ENCODE measurements at regions not wholly inside any gene's neighbourhood (a gene's known extent, or its start where the extent isn't known, plus 50 kb on each side); places are given as distances from the start of the nearest gene placed in this dataset.

GRCh38 chr10:124296813-124297788 is 121.6 kb downstream of the OAT start:
- Histone ChIP-seq H3K9me3 (ENCODE audit: control insufficient read depth, insufficient read depth, low read length) (peaks cover 15% of the 10 kb centered on the region), H3K27me3 (ENCODE audit: control insufficient read depth, low read length) (no peaks in the 10 kb centered on the region), H3K4me2 (ENCODE audit: low read length) (no peak overlapping the region), H3K4me1 (ENCODE audit: control insufficient read depth, low read length) (no peaks in the 10 kb centered on the region), H3K4me3 (ENCODE audit: low read length) (no peak overlapping the region), H3K79me2 (ENCODE audit: control insufficient read depth, low read length) (no peaks in the 10 kb centered on the region), H3K27ac (ENCODE audit: low read depth, low read length) (no peak overlapping the region), H3K9me2 (replicated peaks; ENCODE audit: control insufficient read depth, low read length) (no peaks in the 10 kb centered on the region), H4K20me1 (ENCODE audit: control insufficient read depth, insufficient read depth, low read depth, low read length) (no peaks in the 10 kb centered on the region), H3K36me3 (ENCODE audit: control insufficient read depth, low read length) (no peaks in the 10 kb centered on the region), H3F3A (ENCODE audit: control insufficient read depth, insufficient read depth) (no peaks in the 10 kb centered on the region)
- no peak for TF ChIP-seq EZH2phosphoT487 (IDR thresholded peaks at IDR 0.05; ENCODE audit: borderline replicate concordance, low read length)

- Histone ChIP-seq H3K9me2 (replicated peaks; ENCODE audit: control insufficient read depth, low read length) (no peaks in the 10 kb centered on the region), H3K4me2 (ENCODE audit: low read length) (no peak overlapping the region), H3K27me3 (ENCODE audit: control insufficient read depth, low read length) (no peaks in the 10 kb centered on the region), H3F3A (ENCODE audit: control insufficient read depth, insufficient read depth) (no peaks in the 10 kb centered on the region), H3K4me3 (ENCODE audit: low read length) (no peak overlapping the region), H3K4me1 (ENCODE audit: control insufficient read depth, low read length) (no peaks in the 10 kb centered on the region), H3K36me3 (ENCODE audit: control insufficient read depth, low read length) (no peaks in the 10 kb centered on the region), H3K79me2 (ENCODE audit: control insufficient read depth, low read length) (no peaks in the 10 kb centered on the region), H3K9me3 (ENCODE audit: control insufficient read depth, insufficient read depth, low read length) (peaks cover 15% of the 10 kb centered on the region), H4K20me1 (ENCODE audit: control insufficient read depth, insufficient read depth, low read depth, low read length) (no peaks in the 10 kb centered on the region), H3K27ac (ENCODE audit: low read depth, low read length) (no peak overlapping the region)
- TF ChIP-seq, protein P1, sequence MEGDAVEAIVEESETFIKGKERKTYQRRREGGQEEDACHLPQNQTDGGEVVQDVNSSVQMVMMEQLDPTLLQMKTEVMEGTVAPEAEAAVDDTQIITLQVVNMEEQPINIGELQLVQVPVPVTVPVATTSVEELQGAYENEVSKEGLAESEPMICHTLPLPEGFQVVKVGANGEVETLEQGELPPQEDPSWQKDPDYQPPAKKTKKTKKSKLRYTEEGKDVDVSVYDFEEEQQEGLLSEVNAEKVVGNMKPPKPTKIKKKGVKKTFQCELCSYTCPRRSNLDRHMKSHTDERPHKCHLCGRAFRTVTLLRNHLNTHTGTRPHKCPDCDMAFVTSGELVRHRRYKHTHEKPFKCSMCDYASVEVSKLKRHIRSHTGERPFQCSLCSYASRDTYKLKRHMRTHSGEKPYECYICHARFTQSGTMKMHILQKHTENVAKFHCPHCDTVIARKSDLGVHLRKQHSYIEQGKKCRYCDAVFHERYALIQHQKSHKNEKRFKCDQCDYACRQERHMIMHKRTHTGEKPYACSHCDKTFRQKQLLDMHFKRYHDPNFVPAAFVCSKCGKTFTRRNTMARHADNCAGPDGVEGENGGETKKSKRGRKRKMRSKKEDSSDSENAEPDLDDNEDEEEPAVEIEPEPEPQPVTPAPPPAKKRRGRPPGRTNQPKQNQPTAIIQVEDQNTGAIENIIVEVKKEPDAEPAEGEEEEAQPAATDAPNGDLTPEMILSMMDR (IDR thresholded peaks at IDR 0.05; ENCODE audit: low read depth, low read length, poor library complexity, severe bottlenecking): no peak
- TF ChIP-seq EZH2phosphoT487 (IDR thresholded peaks at IDR 0.05; ENCODE audit: borderline replicate concordance, low read length): no peak
These were observed 122.5 kb downstream of the OAT start for GRCh38 chr10:124296121-124296812.

DNA sequence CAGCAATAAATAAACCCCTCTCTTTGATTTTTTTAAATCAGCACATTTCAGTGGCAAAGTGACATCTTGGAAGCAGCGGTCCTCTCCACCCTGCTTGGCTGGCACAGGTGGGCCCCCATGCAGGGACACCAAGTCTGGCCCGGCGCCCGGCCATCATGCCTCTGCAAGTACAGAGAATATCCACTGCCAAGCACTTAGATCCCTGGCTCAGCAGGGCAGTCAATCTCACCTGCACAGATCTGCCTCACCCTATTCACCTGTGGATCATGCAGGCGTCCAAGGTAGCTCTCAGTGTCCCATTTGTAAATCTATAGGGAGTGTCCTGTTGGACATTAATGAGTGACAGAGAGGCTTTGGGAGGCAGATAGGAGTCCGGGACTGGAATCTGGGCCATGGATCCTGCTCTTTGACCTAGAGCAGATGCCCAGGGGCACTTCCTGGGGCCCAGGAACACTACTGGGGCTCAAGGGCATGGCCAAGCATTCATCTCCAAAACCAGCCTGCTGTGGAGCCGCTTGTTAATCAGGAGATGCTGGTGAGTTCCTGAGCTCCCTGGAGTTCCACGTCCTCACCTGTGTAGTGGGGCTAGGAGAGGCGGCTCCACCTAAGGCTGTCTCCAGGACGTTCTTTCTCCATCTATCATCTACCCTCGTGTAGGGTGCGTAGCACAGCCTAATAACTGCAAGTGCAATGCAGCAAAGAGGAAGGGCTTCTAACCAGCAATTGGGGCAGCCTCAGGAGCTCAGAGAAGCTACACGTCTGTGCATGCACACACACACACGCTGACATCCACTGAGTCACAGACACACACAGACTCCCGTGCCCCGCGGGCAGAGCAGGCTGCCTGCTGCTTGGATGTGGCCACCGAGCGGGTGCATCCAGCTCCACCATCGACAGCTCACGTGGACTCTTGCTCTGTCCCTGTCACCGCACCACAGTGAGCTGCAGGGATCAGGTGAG is 123.6 kb downstream of the OAT start:
- H3K27me3 ChIP-seq (ENCODE audit: control insufficient read depth, low read length): no peaks in the 10 kb centered on the region
- H3K4me3 ChIP-seq (ENCODE audit: low read length): no peak overlapping the region
- no peaks in the 10 kb centered on the region for H3K9me2 ChIP-seq (replicated peaks; ENCODE audit: control insufficient read depth, low read length)
- no peak overlapping the region for H3K27ac ChIP-seq (ENCODE audit: low read depth, low read length)
- H3F3A ChIP-seq (ENCODE audit: control insufficient read depth, insufficient read depth): no peaks in the 10 kb centered on the region
- no peaks in the 10 kb centered on the region for H3K4me1 ChIP-seq (ENCODE audit: control insufficient read depth, low read length)
- no peaks in the 10 kb centered on the region for H3K79me2 ChIP-seq (ENCODE audit: control insufficient read depth, low read length)
- H3K4me2 ChIP-seq (ENCODE audit: low read length): no peak overlapping the region
- TF ChIP-seq EZH2phosphoT487 (IDR thresholded peaks at IDR 0.05; ENCODE audit: borderline replicate concordance, low read length): no peak
- TF ChIP-seq, protein P1 (IDR thresholded peaks at IDR 0.05; ENCODE audit: low read depth, low read length, poor library complexity, severe bottlenecking): no peak
- H3K9me3 ChIP-seq (ENCODE audit: control insufficient read depth, insufficient read depth, low read length): peaks cover 4% of the 10 kb centered on the region; the same call in 1 of the 2 replicates
- H4K20me1 ChIP-seq (ENCODE audit: control insufficient read depth, insufficient read depth, low read depth, low read length): no peaks in the 10 kb centered on the region
- no peaks in the 10 kb centered on the region for H3K36me3 ChIP-seq (ENCODE audit: control insufficient read depth, low read length)
